A673 (cell line): ENCODE measurements at regions not wholly inside any gene's neighbourhood (a gene's known extent, or its start where the extent isn't known, plus 50 kb on each side); places are given as distances from the start of the nearest gene placed in this dataset.

Experiments
- CTCF ChIP-seq: fragments of 300-800, 200-600 bp; sonication (generic); conservative IDR thresholded peaks from 2 replicates; pipeline ENCODE4 v1.5.1; 2017; ENCODE audit warnings: low read depth, mild to moderate bottlenecking, antibody characterized with exemption, low read length, moderate library complexity, mixed read lengths
- EZH2 ChIP-seq: fragments of 200-600 bp; sonication (generic); IDR thresholded peaks from 2 replicates; pipeline ENCODE4 v1.6.1; 2017; ENCODE audit warnings: borderline replicate concordance, low read depth, mild to moderate bottlenecking, mixed read lengths, antibody characterized with exemption, low read length; ENCODE audit not compliant: poor library complexity, severe bottlenecking

- no peak for TF ChIP-seq CTCF
- no peak for TF ChIP-seq EZH2
Measured at GRCh38 chr6:135622081-135622480, 124.5 kb upstream of the AHI1 start.
